GM19468 (cell line): ENCODE measurements at regions not wholly inside any gene's neighbourhood (a gene's known extent, or its start where the extent isn't known, plus 50 kb on each side); places are given as distances from the start of the nearest gene placed in this dataset.

ENCODE experiments used
- ATAC-seq: cut with Tn5 transposase; IDR thresholded peaks from one replicate; pipeline ENCODE4 v1.9.1; 2021; ENCODE audit warnings: mild to moderate bottlenecking, moderate library complexity, moderate number of reproducible peaks; ENCODE audit not compliant: unreplicated experiment; ENCODE audit errors: extremely low read depth

DNA sequence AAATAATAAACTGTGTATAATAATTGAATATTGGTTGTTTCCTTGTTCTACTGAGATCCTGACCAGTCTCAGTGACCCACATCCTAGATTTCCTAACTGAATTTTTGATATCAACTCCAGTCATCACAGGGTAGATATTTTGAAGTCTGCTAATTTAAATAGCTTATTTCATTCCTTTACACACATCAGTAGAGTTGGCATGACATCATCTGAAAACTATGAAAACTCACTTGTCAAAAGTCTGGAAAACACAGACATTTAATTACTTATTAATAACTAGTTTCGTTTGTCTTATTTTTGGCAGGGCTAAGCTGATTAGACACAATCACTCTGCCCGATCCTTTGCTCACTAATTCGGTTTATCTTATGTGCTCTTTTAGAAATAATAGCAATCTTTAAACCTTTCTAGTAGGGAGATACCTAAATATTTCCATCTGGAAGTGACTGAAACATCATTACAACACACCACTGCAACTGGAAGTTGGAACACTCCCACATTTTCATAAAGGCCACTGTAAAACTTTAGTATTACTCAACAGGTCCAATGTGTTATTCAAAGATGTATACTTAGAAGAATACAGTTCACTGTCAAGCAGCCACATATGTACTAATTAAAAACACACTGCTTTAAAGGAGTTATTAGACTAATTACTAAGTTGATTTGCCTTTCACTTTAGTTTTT lies 198.4 kb upstream of the ZNF717 start:
- no peak for ATAC-seq

GRCh38 chr3:75985432-75985831 lies 200.1 kb upstream of the ZNF717 start:
- no peak for ATAC-seq

DNA sequence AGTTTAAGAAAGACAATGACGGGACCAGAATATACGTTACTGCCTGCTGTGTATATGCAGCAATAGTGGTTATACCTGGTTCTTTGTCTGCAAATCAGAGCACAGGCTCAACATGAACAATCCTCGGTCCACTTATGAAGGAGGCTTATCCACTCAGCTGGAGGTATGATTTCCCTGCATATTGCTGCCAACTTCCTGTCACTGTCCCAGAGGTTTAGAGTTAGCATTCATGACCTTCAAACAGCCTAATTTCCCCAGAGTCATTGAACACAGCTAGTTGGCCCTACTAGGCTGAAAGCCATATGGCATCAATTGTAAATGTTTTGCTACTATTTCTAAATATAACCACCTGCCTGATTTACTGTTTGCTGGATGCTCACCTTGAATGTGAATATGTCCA lies 224.9 kb upstream of the ZNF717 start:
- no peak for ATAC-seq

DNA sequence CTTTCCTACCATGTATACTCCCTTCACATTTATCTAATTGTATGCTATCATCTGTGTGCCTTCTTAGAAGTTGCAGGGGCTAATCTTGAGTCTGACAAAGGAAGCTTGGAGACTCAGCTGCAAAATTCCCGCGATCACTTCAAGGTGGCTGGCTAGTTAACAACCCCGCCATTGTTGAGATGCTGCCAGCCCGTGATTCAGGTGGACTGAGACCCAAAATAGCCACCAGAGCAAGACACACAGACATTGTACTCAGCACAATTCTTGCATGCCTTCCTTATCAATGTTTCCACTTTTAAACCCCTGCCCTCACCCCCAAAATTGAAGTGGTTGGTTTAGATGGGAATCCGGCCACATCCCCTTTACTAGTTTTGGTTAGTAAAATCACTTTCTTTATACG lies 225.8 kb upstream of the ZNF717 start:
- no peak for ATAC-seq

- ATAC-seq, result no peak
These were observed 230.1 kb upstream of the ZNF717 start for GRCh38 chr3:76015496-76015895.

DNA sequence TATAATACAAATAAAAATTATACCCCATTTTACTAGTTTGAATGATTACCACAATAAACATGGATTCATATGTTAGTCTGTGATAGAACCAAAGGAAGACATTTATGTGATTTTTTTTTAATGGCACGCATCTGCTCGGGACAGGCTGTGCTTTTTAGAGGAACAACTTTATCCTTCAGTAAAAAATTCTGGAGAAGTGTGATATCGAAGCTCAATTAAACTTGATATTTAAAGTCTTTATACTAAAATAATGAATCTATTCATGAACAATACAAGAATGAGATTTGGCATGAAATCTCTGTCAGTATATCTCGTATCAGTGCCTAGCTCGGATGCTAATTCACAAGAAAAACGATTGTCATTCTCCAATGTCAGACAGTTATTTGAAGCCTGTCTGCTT lies 230.8 kb upstream of the ZNF717 start:
- ATAC-seq, result no peak

DNA sequence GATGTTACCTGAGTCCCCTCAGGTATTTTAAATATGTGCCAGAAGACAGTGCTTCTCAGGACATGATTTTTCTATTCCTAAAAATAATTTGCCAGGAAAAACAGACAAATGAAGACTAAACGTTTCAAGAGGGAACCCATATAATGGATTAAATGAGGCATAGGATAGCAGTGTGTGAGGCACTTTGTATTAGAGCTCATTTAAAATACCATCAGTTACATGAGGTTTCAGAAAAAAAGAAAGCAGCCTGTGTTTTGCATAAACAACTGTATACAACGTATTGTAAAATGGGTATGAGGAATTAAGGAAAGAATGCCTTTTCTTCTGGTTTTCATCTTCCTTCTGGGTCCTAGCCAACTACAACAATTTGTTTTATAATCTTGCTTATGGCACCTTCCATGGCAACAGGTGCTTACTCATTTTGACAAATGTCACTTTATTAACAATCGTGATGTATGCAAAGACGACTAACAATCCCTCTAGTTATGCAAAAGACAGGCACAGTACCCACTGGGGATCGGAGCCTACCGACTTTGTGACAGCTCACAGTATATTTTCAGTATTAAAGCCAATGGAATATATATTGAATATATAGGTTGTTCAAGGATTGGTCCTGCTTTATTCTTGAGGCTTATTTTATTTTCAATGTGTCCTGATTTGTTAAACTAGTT lies 231.6 kb upstream of the ZNF717 start:
- no peak for ATAC-seq

DNA sequence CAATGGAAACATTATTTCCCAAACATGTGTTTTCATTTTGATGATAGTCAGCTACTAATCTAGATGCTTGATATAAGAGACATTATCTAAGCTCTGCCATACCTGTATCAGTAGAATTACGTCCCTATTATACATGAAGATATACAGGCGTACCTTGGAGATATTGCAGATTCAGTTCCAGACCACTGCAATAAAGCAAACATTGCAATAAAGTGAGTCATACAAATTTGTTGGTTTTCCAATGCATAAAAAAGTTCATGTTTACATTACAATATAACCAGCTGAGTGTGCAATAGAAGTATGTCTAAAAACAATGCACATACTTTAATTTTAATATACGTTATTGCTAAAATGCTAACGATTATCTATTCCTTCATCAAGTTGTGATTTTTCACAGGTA lies 236.0 kb upstream of the ZNF717 start:
- no peak for ATAC-seq

- ATAC-seq, result no peak
These were observed 239.3 kb upstream of the ZNF717 start for GRCh38 chr3:76024640-76025039.

DNA sequence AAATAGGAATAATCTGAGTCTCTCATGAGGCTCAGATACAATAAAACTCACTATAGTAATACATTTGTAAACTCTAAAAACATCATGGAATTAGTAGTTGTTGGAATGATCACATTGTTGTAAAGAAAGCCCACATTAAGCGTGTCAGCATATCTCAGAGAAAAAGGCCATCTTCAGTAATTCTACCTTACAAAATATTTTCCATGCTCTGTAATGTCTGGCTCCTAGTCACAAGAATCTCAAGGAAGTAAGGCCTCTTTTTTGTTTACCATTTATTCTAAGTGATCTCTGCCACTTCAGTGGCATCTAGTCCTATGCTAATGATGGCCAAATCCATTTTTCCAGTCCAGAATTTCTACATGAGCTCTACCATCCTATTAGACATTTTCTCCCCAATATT lies 240.2 kb upstream of the ZNF717 start:
- no peak for ATAC-seq

- no peak for ATAC-seq
These were observed 241.0 kb upstream of the ZNF717 start for GRCh38 chr3:76026379-76026778.

GRCh38 chr3:76028774-76029173 lies 243.4 kb upstream of the ZNF717 start:
- ATAC-seq, result no peak

DNA sequence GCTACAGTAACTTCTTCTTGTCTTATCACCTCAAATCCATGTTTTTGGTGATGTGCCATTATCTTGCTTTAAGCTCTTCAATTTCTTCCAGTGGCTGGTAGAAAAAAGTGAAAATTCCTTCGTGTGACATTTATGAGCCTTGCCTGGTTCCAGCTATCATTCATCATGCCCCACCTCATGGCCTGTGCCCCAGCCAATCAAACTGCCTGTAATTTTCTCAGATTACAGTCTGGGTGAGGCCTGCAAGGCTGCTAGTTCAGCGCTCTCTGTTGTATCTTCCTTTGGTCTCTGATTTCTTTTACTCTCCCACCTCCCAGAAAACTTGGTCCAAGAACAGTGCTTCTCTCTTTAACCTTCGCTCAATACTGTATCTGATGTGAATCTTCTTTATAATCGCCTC lies 249.3 kb upstream of the ZNF717 start:
- no peak for ATAC-seq

DNA sequence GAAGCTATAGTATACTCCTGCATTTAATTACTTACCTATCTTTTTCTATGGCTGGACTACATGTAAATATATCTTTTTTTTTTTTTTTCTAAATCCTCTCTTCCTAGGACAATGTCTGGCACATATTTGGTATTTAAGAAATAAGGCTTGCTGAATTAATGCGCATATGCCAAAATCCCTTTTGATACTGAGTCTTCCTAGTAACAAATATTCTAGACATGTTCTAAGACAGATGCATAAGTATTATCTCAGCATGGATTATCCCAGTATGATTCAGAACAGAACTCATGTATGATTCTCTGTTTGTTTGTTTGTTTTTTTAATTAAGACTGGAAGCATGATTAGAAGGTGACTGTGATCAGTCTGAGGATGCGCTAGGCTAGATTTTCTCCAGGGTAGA lies 249.8 kb upstream of the ZNF717 start:
- ATAC-seq, result no peak

GRCh38 chr3:76038949-76039348 lies 253.6 kb upstream of the ZNF717 start:
- no peak for ATAC-seq

- no peak for ATAC-seq
These were observed 254.1 kb upstream of the ZNF717 start for GRCh38 chr3:76039431-76039830.

DNA sequence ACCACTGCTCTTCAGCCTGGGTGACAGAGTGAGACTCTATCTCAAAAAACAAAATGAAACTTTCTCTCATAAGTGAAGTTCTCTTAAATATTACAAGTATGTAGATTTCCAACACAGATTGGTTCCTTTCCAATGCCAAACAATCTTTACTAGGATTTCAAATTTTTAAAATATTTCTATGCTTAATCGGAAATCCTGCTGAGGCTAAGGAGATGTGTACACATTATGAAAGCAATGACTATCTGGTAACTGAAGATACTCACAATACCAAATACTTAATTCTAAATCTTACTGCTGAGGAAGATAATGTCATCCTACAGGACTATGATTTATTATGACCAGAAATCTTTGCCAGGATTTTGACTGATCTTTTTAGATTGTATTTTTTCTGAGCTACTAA lies 255.6 kb upstream of the ZNF717 start:
- ATAC-seq, result no peak

- ATAC-seq, result no peak
These were observed 258.4 kb upstream of the ZNF717 start for GRCh38 chr3:76043746-76044145.

DNA sequence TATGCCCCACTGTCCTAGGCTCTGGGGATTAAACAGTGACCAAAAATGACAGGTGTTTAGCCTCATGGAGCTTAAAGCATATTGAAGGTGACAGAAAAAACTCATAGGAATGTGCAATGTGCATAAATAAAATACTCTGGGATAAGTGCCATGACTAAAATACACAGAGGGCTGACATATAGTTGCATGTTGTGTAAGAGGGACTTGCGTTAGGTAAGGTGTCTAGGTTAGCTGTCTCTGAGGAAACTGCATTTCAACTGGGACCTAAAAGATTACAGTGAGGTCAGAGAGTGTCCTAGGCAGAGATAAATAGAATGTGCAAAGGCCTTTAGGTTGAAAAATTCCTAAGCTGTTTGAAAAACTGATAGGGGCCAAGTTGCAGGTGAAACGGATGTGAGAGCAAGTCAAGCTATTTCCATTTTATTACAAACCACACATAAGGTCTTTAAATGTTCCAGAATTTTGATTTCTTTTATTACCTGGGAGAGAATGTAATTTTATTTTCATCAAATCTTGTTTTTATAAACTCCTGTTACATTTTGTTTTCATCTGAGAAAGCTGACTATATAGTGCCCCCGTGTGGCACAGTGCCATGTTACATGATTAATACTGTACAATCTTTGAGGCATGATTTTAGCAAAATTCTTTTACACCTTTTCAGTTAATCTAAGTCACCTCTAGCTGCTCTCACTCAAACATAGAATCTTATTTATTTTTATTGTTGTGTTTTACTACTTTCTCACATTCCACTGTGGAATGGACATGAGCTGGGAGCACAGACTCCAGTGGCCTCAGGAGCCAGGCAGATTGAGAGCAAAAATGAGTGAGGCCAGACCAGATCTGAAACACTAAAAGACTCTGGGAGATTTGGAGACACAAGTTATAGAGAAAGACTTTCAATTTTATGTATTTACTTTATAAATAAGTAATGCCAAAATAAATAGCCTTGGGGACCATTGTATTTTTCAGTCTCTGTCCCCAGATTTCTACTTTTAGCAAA lies 259.6 kb upstream of the ZNF717 start:
- ATAC-seq, result no peak

- ATAC-seq, result no peak
These were observed 262.0 kb upstream of the ZNF717 start for GRCh38 chr3:76047368-76047767.

- no peak for ATAC-seq
These were observed 264.4 kb upstream of the ZNF717 start for GRCh38 chr3:76049776-76050175.
